Activated naive CD4-positive, alpha-beta T cell treated with anti-CD3 and anti-CD28 coated beads, Interleukin-2, amount 50 U/mL, for 72 hours (primary cell): ENCODE measurements at regions not wholly inside any gene's neighbourhood (a gene's known extent, or its start where the extent isn't known, plus 50 kb on each side); places are given as distances from the start of the nearest gene placed in this dataset.
"Not testable (repeated sequence)": the region's sequence is repeated elsewhere in the genome, so short reads cannot be mapped to it uniquely, and the experiment has no call there.

Source experiments
- ATAC-seq, 2 donors: fragments of 150-1000 bp; cut with Tn5 transposase; 2 replicates each; pipeline ENCODE4 v1.10.0; 2021; ENCODE audit warnings: mild to moderate bottlenecking in 2 of 2, moderate library complexity in 2 of 2
- DNase-seq, 2 donors: peaks; one replicate each; pipeline ENCODE4 v3.0.0; 2021 to 2022; ENCODE audit warnings: low spot score in 2 of 2
- H3K27ac Mint-ChIP-seq, 2 donors: one replicate each; pipeline ENCODE4 v1.8.0; 2022; ENCODE audit warnings: mild to moderate bottlenecking in 2 of 2, mixed read lengths in 2 of 2
- H3K36me3 Mint-ChIP-seq, 2 donors: one replicate each; pipeline ENCODE4 v1.8.0; 2022; ENCODE audit warnings: mixed read lengths in 2 of 2
- H3K9me3 Mint-ChIP-seq, 2 donors: one replicate each; pipeline ENCODE4 v1.8.0; 2022; ENCODE audit warnings: mixed read lengths in 2 of 2

- H3K36me3 Mint-ChIP-seq, H3K27ac Mint-ChIP-seq, DNase-seq, H3K9me3 Mint-ChIP-seq, ATAC-seq: not testable (repeated sequence)
Measured at GRCh38 chr15:44817797-44818196, 81.5 kb downstream of the TRIM69 start.

- not testable (repeated sequence) for H3K9me3 Mint-ChIP-seq, DNase-seq
Measured at GRCh38 chr15:44819331-44819987, 83.1 kb downstream of the TRIM69 start.

GRCh38 chr15:44820535-44820934, 84.2 kb downstream of the TRIM69 start:
- not testable (repeated sequence) for H3K9me3 Mint-ChIP-seq, ATAC-seq, H3K36me3 Mint-ChIP-seq, H3K27ac Mint-ChIP-seq, DNase-seq

More at GRCh38 chr15:44819331-44819987, 83.1 kb downstream of the TRIM69 start:
- H3K27ac Mint-ChIP-seq, H3K36me3 Mint-ChIP-seq, ATAC-seq: not testable (repeated sequence)

GRCh38 chr15:44820967-44821366, 84.6 kb downstream of the TRIM69 start:
- H3K27ac Mint-ChIP-seq, DNase-seq, H3K9me3 Mint-ChIP-seq, H3K36me3 Mint-ChIP-seq, ATAC-seq: not testable (repeated sequence)

GRCh38 chr15:44824277-44825145, 88.2 kb downstream of the TRIM69 start:
- not testable (repeated sequence) for H3K27ac Mint-ChIP-seq, ATAC-seq, DNase-seq, H3K9me3 Mint-ChIP-seq, H3K36me3 Mint-ChIP-seq

GRCh38 chr15:44826583-44826982, 90.3 kb downstream of the TRIM69 start:
- not testable (repeated sequence) for H3K9me3 Mint-ChIP-seq, DNase-seq, H3K36me3 Mint-ChIP-seq, ATAC-seq, H3K27ac Mint-ChIP-seq

GRCh38 chr15:44828229-44828914, 92.0 kb downstream of the TRIM69 start:
- not testable (repeated sequence) for H3K27ac Mint-ChIP-seq, H3K9me3 Mint-ChIP-seq, DNase-seq, ATAC-seq, H3K36me3 Mint-ChIP-seq

- not testable (repeated sequence) for H3K27ac Mint-ChIP-seq, DNase-seq, ATAC-seq, H3K9me3 Mint-ChIP-seq, H3K36me3 Mint-ChIP-seq
Measured at GRCh38 chr15:44829150-44829549, 92.8 kb downstream of the TRIM69 start.

GRCh38 chr15:44830692-44831408, 94.5 kb downstream of the TRIM69 start:
- H3K36me3 Mint-ChIP-seq, H3K9me3 Mint-ChIP-seq: not testable (repeated sequence)
- H3K27ac Mint-ChIP-seq: peak overlapping the region; percentile 84
- DNase-seq: peak in 1 of 2 donors; percentile 10
- peak; percentile 53 to 84 for ATAC-seq

- peak overlapping the region in 1 of 2 donors; percentile 84 for H3K27ac Mint-ChIP-seq
- DNase-seq, ATAC-seq, H3K36me3 Mint-ChIP-seq, H3K9me3 Mint-ChIP-seq: not testable (repeated sequence)
Measured at GRCh38 chr15:44831409-44831741, 95.0 kb downstream of the TRIM69 start.

- H3K27ac Mint-ChIP-seq: peak overlapping the region in 1 of 2 donors; percentile 51
- not testable (repeated sequence) for ATAC-seq, DNase-seq, H3K9me3 Mint-ChIP-seq, H3K36me3 Mint-ChIP-seq
Measured at GRCh38 chr15:44832133-44832532, 95.8 kb downstream of the TRIM69 start.

GRCh38 chr15:44833081-44833480, 96.8 kb downstream of the TRIM69 start:
- H3K27ac Mint-ChIP-seq, H3K36me3 Mint-ChIP-seq, DNase-seq, H3K9me3 Mint-ChIP-seq, ATAC-seq: not testable (repeated sequence)

- H3K27ac Mint-ChIP-seq, H3K36me3 Mint-ChIP-seq, DNase-seq, ATAC-seq, H3K9me3 Mint-ChIP-seq: not testable (repeated sequence)
Measured at GRCh38 chr15:44833761-44834160, 97.4 kb downstream of the TRIM69 start.

- DNase-seq, H3K36me3 Mint-ChIP-seq, H3K9me3 Mint-ChIP-seq, ATAC-seq, H3K27ac Mint-ChIP-seq: not testable (repeated sequence)
Measured at GRCh38 chr15:44835082-44835481, 98.8 kb downstream of the TRIM69 start.

- Mint-ChIP-seq H3K9me3 (peaks cover 0 to 4% of the 10 kb centered on the region in 2 donors), H3K27ac (no peak overlapping the region), H3K36me3 (no peaks in the 10 kb centered on the region)
- DNase-seq (no peak), ATAC-seq (no peak)
Measured at GRCh38 chr15:44836094-44836493, 99.8 kb downstream of the TRIM69 start.

GRCh38 chr15:44838929-44839328, 102.6 kb downstream of the TRIM69 start:
- not testable (repeated sequence) for DNase-seq, H3K36me3 Mint-ChIP-seq, H3K27ac Mint-ChIP-seq, H3K9me3 Mint-ChIP-seq
- peak; percentile 74 to 83 for ATAC-seq
